ENCODE measurements at regions not wholly inside any gene's neighbourhood (a gene's known extent, or its start where the extent isn't known, plus 50 kb on each side); places are given as distances from the start of the nearest gene placed in this dataset.
"Not testable (repeated sequence)": the region's sequence is repeated elsewhere in the genome, so short reads cannot be mapped to it uniquely, and the experiment has no call there.

GRCh38 chr6:51321477-51321876 lies 502.8 kb downstream of the TFAP2B start:
- not testable (repeated sequence) for H3K4me3 Mint-ChIP-seq; ATAC-seq (ENCODE audit: low read depth in 2 of 2); DNase-seq; H3K9me3 Mint-ChIP-seq; H3K36me3 Mint-ChIP-seq; H3K4me1 Mint-ChIP-seq; H3K27me3 Mint-ChIP-seq; H3K27ac Mint-ChIP-seq

- Mint-ChIP-seq H3K27ac (no peak overlapping the region), H3K27me3 (no peaks in the 10 kb centered on the region), H3K4me1 (no peaks in the 10 kb centered on the region), H3K4me3 (no peak overlapping the region), H3K9me3 (peaks cover 0 to 10% (median 2%) of the 10 kb centered on the region in 7 donors), H3K36me3 (no peaks in the 10 kb centered on the region)
- DNase-seq: no peak
- ATAC-seq (ENCODE audit: low read depth in 2 of 2): no peak
Observed at GRCh38 chr6:51322505-51322904, 503.8 kb downstream of the TFAP2B start.

- ATAC-seq (ENCODE audit: low read depth in 2 of 2) (no peak), DNase-seq (no peak)
- no peaks in the 10 kb centered on the region for H3K36me3 Mint-ChIP-seq
- H3K27me3 Mint-ChIP-seq: no peaks in the 10 kb centered on the region
- H3K9me3 Mint-ChIP-seq: peaks cover 0 to 10% (median 2%) of the 10 kb centered on the region in 7 donors
- H3K4me3 Mint-ChIP-seq: no peak overlapping the region
- H3K27ac Mint-ChIP-seq: no peak overlapping the region
- no peaks in the 10 kb centered on the region for H3K4me1 Mint-ChIP-seq
Observed at GRCh38 chr6:51323056-51323455, 504.4 kb downstream of the TFAP2B start.

- no peak for ATAC-seq (ENCODE audit: low read depth in 2 of 2)
- H3K27me3 Mint-ChIP-seq: peaks cover 0 to 4% (median 0%) of the 10 kb centered on the region in 3 donors
- no peak for DNase-seq
- peaks cover 0 to 7% (median 3%) of the 10 kb centered on the region in 7 donors for H3K9me3 Mint-ChIP-seq
- H3K27ac Mint-ChIP-seq: no peak overlapping the region
- H3K4me1 Mint-ChIP-seq: no peaks in the 10 kb centered on the region
- H3K36me3 Mint-ChIP-seq: no peaks in the 10 kb centered on the region
- no peak overlapping the region for H3K4me3 Mint-ChIP-seq
Observed at GRCh38 chr6:51330971-51331370, 512.3 kb downstream of the TFAP2B start.

GRCh38 chr6:51335543-51335942 lies 516.9 kb downstream of the TFAP2B start:
- DNase-seq: no peak
- Mint-ChIP-seq H3K27ac (no peak overlapping the region), H3K4me1 (no peaks in the 10 kb centered on the region), H3K27me3 (peaks cover 0 to 4% (median 0%) of the 10 kb centered on the region in 3 donors), H3K4me3 (no peak overlapping the region), H3K9me3 (peaks cover 0 to 7% (median 0%) of the 10 kb centered on the region in 7 donors), H3K36me3 (no peaks in the 10 kb centered on the region)
- ATAC-seq (ENCODE audit: low read depth in 2 of 2): no peak

- Mint-ChIP-seq H3K4me1 (no peaks in the 10 kb centered on the region), H3K4me3 (no peak overlapping the region), H3K36me3 (no peaks in the 10 kb centered on the region), H3K27ac (no peak overlapping the region), H3K9me3 (peaks cover 0 to 7% (median 0%) of the 10 kb centered on the region in 7 donors), H3K27me3 (peaks cover 0 to 4% (median 0%) of the 10 kb centered on the region in 3 donors)
- DNase-seq (no peak), ATAC-seq (ENCODE audit: low read depth in 2 of 2) (no peak)
Observed at GRCh38 chr6:51336185-51336584, 517.5 kb downstream of the TFAP2B start.

- ATAC-seq (ENCODE audit: low read depth in 2 of 2) (no peak), DNase-seq (no peak)
- H3K27me3 Mint-ChIP-seq: peaks cover 0 to 4% (median 0%) of the 10 kb centered on the region in 3 donors
- H3K4me3 Mint-ChIP-seq: no peak overlapping the region
- H3K4me1 Mint-ChIP-seq: no peaks in the 10 kb centered on the region
- H3K9me3 Mint-ChIP-seq: peaks cover 0 to 5% (median 0%) of the 10 kb centered on the region in 7 donors
- H3K36me3 Mint-ChIP-seq: no peaks in the 10 kb centered on the region
- H3K27ac Mint-ChIP-seq: no peak overlapping the region
Observed at GRCh38 chr6:51337277-51337676, 518.6 kb downstream of the TFAP2B start.

- H3K27me3 Mint-ChIP-seq: peaks cover 0 to 4% (median 0%) of the 10 kb centered on the region in 3 donors
- no peak for DNase-seq
Observed at GRCh38 chr6:51339108-51339507, 520.4 kb downstream of the TFAP2B start.

GRCh38 chr6:51339728-51340127 lies 521.1 kb downstream of the TFAP2B start:
- H3K4me1 Mint-ChIP-seq: no peaks in the 10 kb centered on the region
- no peak for ATAC-seq (ENCODE audit: low read depth in 2 of 2)
- peaks cover 0 to 8% (median under 1%) of the 10 kb centered on the region in 7 donors for H3K9me3 Mint-ChIP-seq
- no peak overlapping the region for H3K4me3 Mint-ChIP-seq
- H3K27ac Mint-ChIP-seq: no peak overlapping the region
- H3K36me3 Mint-ChIP-seq: no peaks in the 10 kb centered on the region
- no peaks in the 10 kb centered on the region for H3K27me3 Mint-ChIP-seq
- DNase-seq: no peak

More at GRCh38 chr6:51339108-51339507, 520.4 kb downstream of the TFAP2B start:
- no peaks in the 10 kb centered on the region for H3K4me1 Mint-ChIP-seq
- H3K36me3 Mint-ChIP-seq: no peaks in the 10 kb centered on the region
- H3K4me3 Mint-ChIP-seq: no peak overlapping the region
- ATAC-seq (ENCODE audit: low read depth in 2 of 2): no peak
- peaks cover 0 to 7% (median 0%) of the 10 kb centered on the region in 7 donors for H3K9me3 Mint-ChIP-seq
- no peak overlapping the region for H3K27ac Mint-ChIP-seq

GRCh38 chr6:51342393-51342792 lies 523.7 kb downstream of the TFAP2B start:
- no peak for ATAC-seq (ENCODE audit: low read depth in 2 of 2)
- H3K9me3 Mint-ChIP-seq: peaks cover 6 to 12% (median 10%) of the 10 kb centered on the region in 7 donors
- H3K4me3 Mint-ChIP-seq: no peak overlapping the region
- no peak overlapping the region for H3K27ac Mint-ChIP-seq
- no peaks in the 10 kb centered on the region for H3K4me1 Mint-ChIP-seq
- H3K36me3 Mint-ChIP-seq: peaks cover 0 to 7% of the 10 kb centered on the region in 2 donors
- no peaks in the 10 kb centered on the region for H3K27me3 Mint-ChIP-seq
- no peak for DNase-seq

GRCh38 chr6:51349857-51350256 lies 531.2 kb downstream of the TFAP2B start:
- no peaks in the 10 kb centered on the region for H3K4me1 Mint-ChIP-seq

GRCh38 chr6:51350308-51350904 lies 531.7 kb downstream of the TFAP2B start:
- DNase-seq: no peak
- peaks cover 0 to 21% (median 4%) of the 10 kb centered on the region in 7 donors for H3K9me3 Mint-ChIP-seq
- H3K4me3 Mint-ChIP-seq: no peak overlapping the region
- H3K27me3 Mint-ChIP-seq: no peaks in the 10 kb centered on the region
- H3K4me1 Mint-ChIP-seq: no peaks in the 10 kb centered on the region
- H3K27ac Mint-ChIP-seq: no peak overlapping the region
- peaks cover 0 to 7% of the 10 kb centered on the region in 2 donors for H3K36me3 Mint-ChIP-seq
- ATAC-seq (ENCODE audit: low read depth in 2 of 2): no peak

More at GRCh38 chr6:51349857-51350256, 531.2 kb downstream of the TFAP2B start:
- H3K27ac Mint-ChIP-seq: no peak overlapping the region
- no peak for ATAC-seq (ENCODE audit: low read depth in 2 of 2)
- no peak for DNase-seq
- no peaks in the 10 kb centered on the region for H3K27me3 Mint-ChIP-seq
- H3K36me3 Mint-ChIP-seq: peaks cover 0 to 7% of the 10 kb centered on the region in 2 donors
- no peak overlapping the region for H3K4me3 Mint-ChIP-seq
- peaks cover 4 to 21% (median 7%) of the 10 kb centered on the region in 7 donors for H3K9me3 Mint-ChIP-seq

GRCh38 chr6:51352506-51353029 lies 533.9 kb downstream of the TFAP2B start:
- peaks cover 0 to 9% (median 2%) of the 10 kb centered on the region in 7 donors for H3K9me3 Mint-ChIP-seq
- H3K36me3 Mint-ChIP-seq: no peaks in the 10 kb centered on the region
- no peaks in the 10 kb centered on the region for H3K27me3 Mint-ChIP-seq
- H3K27ac Mint-ChIP-seq: no peak overlapping the region
- no peak overlapping the region for H3K4me3 Mint-ChIP-seq
- ATAC-seq (ENCODE audit: low read depth in 2 of 2) (no peak), DNase-seq (no peak)
- no peaks in the 10 kb centered on the region for H3K4me1 Mint-ChIP-seq

- no peak for DNase-seq
- H3K4me1 Mint-ChIP-seq: no peaks in the 10 kb centered on the region
- no peak overlapping the region for H3K27ac Mint-ChIP-seq
- peaks cover 0 to 4% (median 0%) of the 10 kb centered on the region in 7 donors for H3K9me3 Mint-ChIP-seq
- peaks cover 0 to 4% (median 0%) of the 10 kb centered on the region in 3 donors for H3K27me3 Mint-ChIP-seq
- H3K4me3 Mint-ChIP-seq: no peak overlapping the region
- ATAC-seq (ENCODE audit: low read depth in 2 of 2): no peak
- H3K36me3 Mint-ChIP-seq: no peaks in the 10 kb centered on the region
Observed at GRCh38 chr6:51360287-51360686, 541.6 kb downstream of the TFAP2B start.

Data from naive B cell (primary cell).